SK-N-SH treated with all-trans-retinoic acid at 6 μM for 48 hours (cell line): ENCODE measurements at regions not wholly inside any gene's neighbourhood (a gene's known extent, or its start where the extent isn't known, plus 50 kb on each side); places are given as distances from the start of the nearest gene placed in this dataset.

Experiments used
- ATAC-seq: fragments of 200-7000 bp; cut with Tn5 transposase; 3 replicates; pipeline ENCODE4 v1.9.1; 2020; ENCODE audit warnings: mild to moderate bottlenecking, moderate library complexity
- ARNTL ChIP-seq: fragments of 450-650 bp; formaldehyde crosslinking; IDR thresholded peaks from 2 replicates; pipeline ENCODE4 v1.5.0; 2020; ENCODE audit warnings: low read depth, mild to moderate bottlenecking, moderate library complexity, borderline replicate concordance
- BACH2 ChIP-seq: fragments of 250-450 bp; sonication (Bioruptor Pico); IDR thresholded peaks from 2 replicates; pipeline ENCODE4 v1.9.0; 2021; ENCODE audit warnings: mild to moderate bottlenecking, borderline replicate concordance
- CSDC2 ChIP-seq: fragments of 250-450 bp; sonication (Bioruptor Pico); IDR thresholded peaks from 2 replicates; pipeline ENCODE4 v1.5.0; 2020; ENCODE audit warnings: mild to moderate bottlenecking, moderate library complexity
- ESRRG ChIP-seq: fragments of 250-450 bp; sonication (Bioruptor Pico); IDR thresholded peaks from 2 replicates; pipeline ENCODE4 v1.6.1; 2021; ENCODE audit warnings: mild to moderate bottlenecking
- GLIS3 ChIP-seq: fragments of 250-450 bp; sonication (Bioruptor Pico); IDR thresholded peaks from 2 replicates; pipeline ENCODE4 v1.5.0; 2020; ENCODE audit warnings: mild to moderate bottlenecking, moderate library complexity
- ISL1 ChIP-seq: fragments of 250-450 bp; sonication (Bioruptor Pico); IDR thresholded peaks from 2 replicates; pipeline ENCODE4 v2.1.2; 2022; ENCODE audit warnings: mild to moderate bottlenecking, moderate library complexity
- PPARA ChIP-seq: fragments of 250-450 bp; sonication (Bioruptor Pico); IDR thresholded peaks from 2 replicates; pipeline ENCODE4 v1.5.0; 2020; ENCODE audit warnings: mild to moderate bottlenecking, borderline replicate concordance
- RARB ChIP-seq: fragments of 250-450 bp; sonication (Bioruptor Pico); IDR thresholded peaks from 2 replicates; pipeline ENCODE4 v1.8.0; 2021; ENCODE audit warnings: mild to moderate bottlenecking, moderate library complexity
- SNAI2 ChIP-seq: fragments of 250-450 bp; sonication (Bioruptor Pico); IDR thresholded peaks from 2 replicates; pipeline ENCODE4 v1.5.0; 2020; ENCODE audit warnings: mild to moderate bottlenecking, moderate library complexity
- TCF4 ChIP-seq: fragments of 250-450 bp; sonication (Bioruptor Pico); IDR thresholded peaks from 2 replicates; pipeline ENCODE4 v1.8.0; 2021; ENCODE audit warnings: mild to moderate bottlenecking, moderate library complexity, borderline replicate concordance
- TOX ChIP-seq: fragments of 250-450 bp; sonication (Bioruptor Pico); IDR thresholded peaks from 2 replicates; pipeline ENCODE4 v1.8.0; 2021; ENCODE audit warnings: mild to moderate bottlenecking, moderate library complexity, borderline replicate concordance
- ZC3H10 ChIP-seq: fragments of 250-450 bp; sonication (Bioruptor Pico); IDR thresholded peaks from 2 replicates; pipeline ENCODE4 v1.5.1; 2021; ENCODE audit warnings: mild to moderate bottlenecking, moderate library complexity
- ZFP3 ChIP-seq: fragments of 250-450 bp; sonication (Bioruptor Pico); IDR thresholded peaks from 2 replicates; pipeline ENCODE4 v1.5.0; 2020; ENCODE audit warnings: mild to moderate bottlenecking, moderate library complexity
- ZFP30 ChIP-seq: fragments of 450-650 bp; formaldehyde crosslinking; IDR thresholded peaks from 2 replicates; pipeline ENCODE4 v1.5.0; 2022; ENCODE audit warnings: mild to moderate bottlenecking, moderate library complexity
- ZNF70 ChIP-seq: fragments of 450-650 bp; formaldehyde crosslinking; IDR thresholded peaks from 2 replicates; pipeline ENCODE4 v1.5.0; 2020; ENCODE audit warnings: mild to moderate bottlenecking, moderate library complexity
- ZNF8 ChIP-seq: fragments of 450-650 bp; formaldehyde crosslinking; IDR thresholded peaks from 2 replicates; pipeline ENCODE4 v1.5.0; 2020; ENCODE audit warnings: mild to moderate bottlenecking, moderate library complexity
- TF ChIP-seq, protein P1 (sequence below): fragments of 250-450 bp; sonication (Bioruptor Pico); IDR thresholded peaks from 2 replicates; pipeline ENCODE4 v1.5.1; 2021; ENCODE audit warnings: mild to moderate bottlenecking, moderate library complexity
- TF ChIP-seq, protein P2 (sequence below): fragments of 250-450 bp; sonication (Bioruptor Pico); IDR thresholded peaks from 2 replicates; pipeline ENCODE4 v1.5.1; 2020; ENCODE audit warnings: low read depth, mild to moderate bottlenecking, moderate library complexity
- TF ChIP-seq, protein P3 (sequence below): fragments of 250-450 bp; sonication (Bioruptor Pico); IDR thresholded peaks from 2 replicates; pipeline ENCODE4 v1.5.0; 2020; ENCODE audit warnings: mild to moderate bottlenecking, moderate library complexity
- TF ChIP-seq, protein P4 (sequence below): fragments of 250-450 bp; sonication (Bioruptor Pico); IDR thresholded peaks from 2 replicates; pipeline ENCODE4 v1.8.0; 2021; ENCODE audit warnings: low read depth, mild to moderate bottlenecking, moderate library complexity, borderline replicate concordance

DNA sequence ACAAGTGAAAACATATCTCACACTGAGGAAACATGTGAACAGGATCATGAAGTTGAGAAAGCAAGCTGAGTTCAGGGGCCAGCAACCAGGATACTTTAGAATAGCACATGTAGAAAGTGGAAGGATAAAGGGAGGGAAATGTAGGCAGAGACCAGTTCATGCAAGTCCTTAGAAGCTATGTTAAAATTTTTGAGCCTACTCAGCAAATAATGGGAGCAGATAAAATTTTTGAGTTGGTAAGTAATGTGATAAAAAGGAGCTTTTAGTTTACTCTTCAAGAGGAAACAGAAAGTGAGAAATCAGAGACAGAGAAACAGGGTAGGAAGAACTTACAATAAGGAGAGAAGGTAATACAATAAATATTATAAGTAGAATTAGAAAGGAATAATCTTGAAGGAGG, 105.6 kb upstream of the ZBTB20 start (continued):
- no peak for TF ChIP-seq CSDC2
- TF ChIP-seq, protein P1, sequence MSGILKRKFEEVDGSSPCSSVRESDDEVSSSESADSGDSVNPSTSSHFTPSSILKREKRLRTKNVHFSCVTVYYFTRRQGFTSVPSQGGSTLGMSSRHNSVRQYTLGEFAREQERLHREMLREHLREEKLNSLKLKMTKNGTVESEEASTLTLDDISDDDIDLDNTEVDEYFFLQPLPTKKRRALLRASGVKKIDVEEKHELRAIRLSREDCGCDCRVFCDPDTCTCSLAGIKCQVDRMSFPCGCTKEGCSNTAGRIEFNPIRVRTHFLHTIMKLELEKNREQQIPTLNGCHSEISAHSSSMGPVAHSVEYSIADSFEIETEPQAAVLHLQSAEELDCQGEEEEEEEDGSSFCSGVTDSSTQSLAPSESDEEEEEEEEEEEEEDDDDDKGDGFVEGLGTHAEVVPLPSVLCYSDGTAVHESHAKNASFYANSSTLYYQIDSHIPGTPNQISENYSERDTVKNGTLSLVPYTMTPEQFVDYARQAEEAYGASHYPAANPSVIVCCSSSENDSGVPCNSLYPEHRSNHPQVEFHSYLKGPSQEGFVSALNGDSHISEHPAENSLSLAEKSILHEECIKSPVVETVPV (CRISPR knock-in tag): no peak
- no peak for TF ChIP-seq RARB (CRISPR knock-in tag)

DNA sequence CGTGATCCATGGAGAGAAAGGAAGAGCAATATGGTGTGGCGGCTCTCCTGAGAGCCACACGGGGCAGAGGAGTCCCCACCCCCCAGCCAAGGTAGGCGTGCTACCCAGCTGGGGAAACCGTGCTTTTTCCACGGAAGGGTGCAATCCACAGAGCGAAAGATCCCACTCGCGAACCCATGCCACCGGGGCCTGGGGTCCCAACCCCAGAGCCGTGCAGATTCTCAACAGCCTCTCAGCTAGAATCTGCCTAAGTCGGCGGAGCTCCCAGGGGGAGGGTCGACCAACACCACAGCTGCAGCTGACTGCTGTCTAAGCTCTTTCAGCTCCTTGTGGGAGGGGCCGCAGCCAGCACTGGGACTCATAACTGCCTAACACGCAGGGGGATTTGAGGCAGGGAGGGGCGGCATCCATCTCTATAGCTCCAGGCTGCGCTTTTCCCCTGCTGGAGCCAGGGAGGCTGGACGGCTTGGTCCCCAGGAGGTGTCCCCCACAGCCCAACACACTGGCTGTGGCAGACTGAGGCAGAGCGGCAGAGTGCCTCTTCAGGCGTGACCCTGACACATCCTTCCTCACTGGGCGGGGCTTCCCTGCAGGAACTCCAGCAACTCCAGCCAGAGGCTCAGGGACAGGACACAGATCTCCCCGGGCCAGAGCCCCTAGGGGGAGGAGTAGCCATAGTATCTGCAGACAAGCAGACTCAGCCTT, 107.6 kb upstream of the ZBTB20 start:
- TF ChIP-seq ESRRG (CRISPR knock-in tag) (no peak), ZFP30 (CRISPR knock-in tag) (no peak), PPARA (CRISPR knock-in tag) (no peak), TOX (no peak), ISL1 (no peak), GLIS3 (CRISPR knock-in tag) (no peak), BACH2 (CRISPR knock-in tag) (no peak)
- TF ChIP-seq, protein P2, sequence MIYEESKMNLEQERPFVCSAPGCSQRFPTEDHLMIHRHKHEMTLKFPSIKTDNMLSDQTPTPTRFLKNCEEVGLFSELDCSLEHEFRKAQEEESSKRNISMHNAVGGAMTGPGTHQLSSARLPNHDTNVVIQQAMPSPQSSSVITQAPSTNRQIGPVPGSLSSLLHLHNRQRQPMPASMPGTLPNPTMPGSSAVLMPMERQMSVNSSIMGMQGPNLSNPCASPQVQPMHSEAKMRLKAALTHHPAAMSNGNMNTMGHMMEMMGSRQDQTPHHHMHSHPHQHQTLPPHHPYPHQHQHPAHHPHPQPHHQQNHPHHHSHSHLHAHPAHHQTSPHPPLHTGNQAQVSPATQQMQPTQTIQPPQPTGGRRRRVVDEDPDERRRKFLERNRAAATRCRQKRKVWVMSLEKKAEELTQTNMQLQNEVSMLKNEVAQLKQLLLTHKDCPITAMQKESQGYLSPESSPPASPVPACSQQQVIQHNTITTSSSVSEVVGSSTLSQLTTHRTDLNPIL (CRISPR knock-in tag): no peak
- ATAC-seq: no peak

DNA sequence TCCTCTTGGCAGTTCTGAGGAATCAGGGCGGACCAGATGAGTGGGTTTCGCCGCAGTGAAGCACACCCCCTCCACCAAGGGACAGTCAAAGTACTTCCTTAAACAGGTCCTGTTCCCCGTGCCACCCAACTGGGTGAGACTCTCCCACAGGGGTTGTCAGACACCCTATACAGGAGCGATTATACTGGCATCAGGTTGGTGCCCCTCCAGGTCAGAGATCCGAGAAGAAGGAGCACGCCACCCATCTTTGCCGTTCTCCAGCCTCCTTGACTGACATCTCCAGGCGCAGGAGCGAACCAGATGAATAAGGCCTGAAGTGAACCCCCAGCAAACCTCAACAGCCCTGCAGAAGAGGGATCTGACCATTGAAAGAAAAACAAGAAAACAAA, 108.1 kb upstream of the ZBTB20 start:
- no peak for ATAC-seq
- TF ChIP-seq, protein P3, sequence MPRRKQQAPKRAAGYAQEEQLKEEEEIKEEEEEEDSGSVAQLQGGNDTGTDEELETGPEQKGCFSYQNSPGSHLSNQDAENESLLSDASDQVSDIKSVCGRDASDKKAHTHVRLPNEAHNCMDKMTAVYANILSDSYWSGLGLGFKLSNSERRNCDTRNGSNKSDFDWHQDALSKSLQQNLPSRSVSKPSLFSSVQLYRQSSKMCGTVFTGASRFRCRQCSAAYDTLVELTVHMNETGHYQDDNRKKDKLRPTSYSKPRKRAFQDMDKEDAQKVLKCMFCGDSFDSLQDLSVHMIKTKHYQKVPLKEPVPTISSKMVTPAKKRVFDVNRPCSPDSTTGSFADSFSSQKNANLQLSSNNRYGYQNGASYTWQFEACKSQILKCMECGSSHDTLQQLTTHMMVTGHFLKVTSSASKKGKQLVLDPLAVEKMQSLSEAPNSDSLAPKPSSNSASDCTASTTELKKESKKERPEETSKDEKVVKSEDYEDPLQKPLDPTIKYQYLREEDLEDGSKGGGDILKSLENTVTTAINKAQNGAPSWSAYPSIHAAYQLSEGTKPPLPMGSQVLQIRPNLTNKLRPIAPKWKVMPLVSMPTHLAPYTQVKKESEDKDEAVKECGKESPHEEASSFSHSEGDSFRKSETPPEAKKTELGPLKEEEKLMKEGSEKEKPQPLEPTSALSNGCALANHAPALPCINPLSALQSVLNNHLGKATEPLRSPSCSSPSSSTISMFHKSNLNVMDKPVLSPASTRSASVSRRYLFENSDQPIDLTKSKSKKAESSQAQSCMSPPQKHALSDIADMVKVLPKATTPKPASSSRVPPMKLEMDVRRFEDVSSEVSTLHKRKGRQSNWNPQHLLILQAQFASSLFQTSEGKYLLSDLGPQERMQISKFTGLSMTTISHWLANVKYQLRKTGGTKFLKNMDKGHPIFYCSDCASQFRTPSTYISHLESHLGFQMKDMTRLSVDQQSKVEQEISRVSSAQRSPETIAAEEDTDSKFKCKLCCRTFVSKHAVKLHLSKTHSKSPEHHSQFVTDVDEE (CRISPR knock-in tag): no peak
- TF ChIP-seq, protein P2 (CRISPR knock-in tag): no peak
- TF ChIP-seq, protein P1 (CRISPR knock-in tag): no peak
- TF ChIP-seq SNAI2 (CRISPR knock-in tag) (no peak), RARB (CRISPR knock-in tag) (no peak), CSDC2 (no peak), TCF4 (CRISPR knock-in tag) (no peak), ZNF8 (CRISPR knock-in tag) (no peak), TOX (no peak), ZFP3 (CRISPR knock-in tag) (no peak)

DNA sequence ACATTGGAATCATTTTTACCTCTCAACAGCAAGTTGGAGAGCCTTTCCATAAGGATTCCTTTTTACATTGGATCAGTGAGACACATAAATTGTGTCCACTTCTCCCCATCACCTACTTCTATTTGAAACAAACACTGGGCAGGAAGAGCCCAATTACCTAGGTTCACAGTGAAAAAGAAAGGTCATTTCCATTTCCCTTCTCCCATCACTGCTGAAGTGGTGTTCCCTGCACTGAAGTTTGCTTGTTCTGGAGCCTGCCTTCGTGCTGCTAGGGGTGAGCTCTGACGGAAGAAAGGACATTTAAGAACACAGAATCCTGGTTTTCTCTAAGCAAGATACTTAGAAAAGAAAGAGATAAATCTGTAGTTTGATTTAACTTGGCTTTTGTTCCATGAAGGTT, 123.8 kb upstream of the ZBTB20 start:
- TF ChIP-seq ESRRG (CRISPR knock-in tag) (no peak), ZC3H10 (CRISPR knock-in tag) (no peak), ARNTL (CRISPR knock-in tag) (no peak), BACH2 (CRISPR knock-in tag) (no peak), ZNF70 (CRISPR knock-in tag) (no peak), TCF4 (CRISPR knock-in tag) (no peak), CSDC2 (no peak), ISL1 (no peak)
- TF ChIP-seq, protein P4, sequence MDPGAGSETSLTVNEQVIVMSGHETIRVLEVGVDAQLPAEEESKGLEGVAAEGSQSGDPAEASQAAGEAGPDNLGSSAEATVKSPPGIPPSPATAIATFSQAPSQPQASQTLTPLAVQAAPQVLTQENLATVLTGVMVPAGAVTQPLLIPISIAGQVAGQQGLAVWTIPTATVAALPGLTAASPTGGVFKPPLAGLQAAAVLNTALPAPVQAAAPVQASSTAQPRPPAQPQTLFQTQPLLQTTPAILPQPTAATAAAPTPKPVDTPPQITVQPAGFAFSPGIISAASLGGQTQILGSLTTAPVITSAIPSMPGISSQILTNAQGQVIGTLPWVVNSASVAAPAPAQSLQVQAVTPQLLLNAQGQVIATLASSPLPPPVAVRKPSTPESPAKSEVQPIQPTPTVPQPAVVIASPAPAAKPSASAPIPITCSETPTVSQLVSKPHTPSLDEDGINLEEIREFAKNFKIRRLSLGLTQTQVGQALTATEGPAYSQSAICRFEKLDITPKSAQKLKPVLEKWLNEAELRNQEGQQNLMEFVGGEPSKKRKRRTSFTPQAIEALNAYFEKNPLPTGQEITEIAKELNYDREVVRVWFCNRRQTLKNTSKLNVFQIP: no peak
- no peak for ATAC-seq
